ENCODE measurements at regions not wholly inside any gene's neighbourhood (a gene's known extent, or its start where the extent isn't known, plus 50 kb on each side); places are given as distances from the start of the nearest gene placed in this dataset.
"Not testable (repeated sequence)": the region's sequence is repeated elsewhere in the genome, so short reads cannot be mapped to it uniquely, and the experiment has no call there.

DNA sequence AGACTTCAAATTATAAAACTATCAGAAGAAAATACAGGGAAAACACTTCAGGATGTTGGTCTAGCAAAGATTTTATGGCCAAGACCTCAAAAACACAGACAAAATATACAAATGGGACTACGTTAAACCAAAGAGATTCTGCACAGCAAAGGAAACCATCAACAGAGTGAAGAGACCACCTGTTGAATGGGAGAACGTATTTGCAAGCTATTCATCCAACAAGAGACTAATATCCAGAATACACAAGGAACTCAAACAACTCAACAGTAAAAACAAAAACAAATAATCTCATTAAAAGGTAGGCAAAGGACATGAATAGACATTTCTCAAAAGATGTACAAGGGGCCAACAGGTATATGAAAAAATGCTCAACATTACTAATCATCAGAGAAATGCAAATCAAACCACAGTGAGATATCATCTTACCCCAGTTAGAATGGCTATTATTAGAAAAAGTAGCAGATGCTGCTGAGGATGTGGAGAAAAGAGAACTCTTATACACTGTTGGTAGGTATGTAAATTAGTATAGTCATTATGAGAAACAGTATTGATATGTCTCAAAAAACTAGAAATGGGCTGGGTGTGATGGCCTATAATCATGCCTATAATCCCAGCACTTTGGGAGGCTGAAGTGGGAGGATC lies 112.6 kb downstream of the LRIG2 start:
- no peak for DNase-seq (ENCODE audit: low spot score)

DNA sequence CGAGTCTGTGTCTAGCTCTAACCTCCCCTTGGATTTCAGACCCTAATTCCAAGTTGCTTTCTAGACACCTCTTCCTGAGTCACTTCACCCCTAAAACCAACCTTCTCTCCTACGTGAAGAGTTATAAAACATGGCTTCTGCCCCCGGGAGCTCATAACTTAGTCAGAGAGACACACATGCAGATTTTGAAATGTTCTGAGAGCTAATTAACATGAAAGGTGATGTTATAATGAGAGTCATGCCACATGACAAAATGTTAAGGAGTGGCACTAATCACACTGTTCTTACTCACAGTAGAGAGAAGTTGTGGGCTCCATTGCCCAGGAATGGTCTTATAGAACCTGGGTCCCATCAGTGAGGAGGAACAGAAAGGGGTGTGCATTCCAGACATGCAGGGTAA lies 117.1 kb downstream of the LRIG2 start:
- no peak for DNase-seq (ENCODE audit: low spot score)

GRCh38 chr1:113190930-113191329 lies 117.9 kb downstream of the LRIG2 start:
- no peak for DNase-seq (ENCODE audit: low spot score)

- peak; percentile 14 for DNase-seq (ENCODE audit: low spot score)
These were observed 118.6 kb downstream of the LRIG2 start for GRCh38 chr1:113191579-113192076.

GRCh38 chr1:113192242-113192641 lies 119.2 kb downstream of the LRIG2 start:
- DNase-seq (ENCODE audit: low spot score), result no peak

GRCh38 chr1:113192980-113193379 lies 120.0 kb downstream of the LRIG2 start:
- DNase-seq (ENCODE audit: low spot score), result no peak

DNA sequence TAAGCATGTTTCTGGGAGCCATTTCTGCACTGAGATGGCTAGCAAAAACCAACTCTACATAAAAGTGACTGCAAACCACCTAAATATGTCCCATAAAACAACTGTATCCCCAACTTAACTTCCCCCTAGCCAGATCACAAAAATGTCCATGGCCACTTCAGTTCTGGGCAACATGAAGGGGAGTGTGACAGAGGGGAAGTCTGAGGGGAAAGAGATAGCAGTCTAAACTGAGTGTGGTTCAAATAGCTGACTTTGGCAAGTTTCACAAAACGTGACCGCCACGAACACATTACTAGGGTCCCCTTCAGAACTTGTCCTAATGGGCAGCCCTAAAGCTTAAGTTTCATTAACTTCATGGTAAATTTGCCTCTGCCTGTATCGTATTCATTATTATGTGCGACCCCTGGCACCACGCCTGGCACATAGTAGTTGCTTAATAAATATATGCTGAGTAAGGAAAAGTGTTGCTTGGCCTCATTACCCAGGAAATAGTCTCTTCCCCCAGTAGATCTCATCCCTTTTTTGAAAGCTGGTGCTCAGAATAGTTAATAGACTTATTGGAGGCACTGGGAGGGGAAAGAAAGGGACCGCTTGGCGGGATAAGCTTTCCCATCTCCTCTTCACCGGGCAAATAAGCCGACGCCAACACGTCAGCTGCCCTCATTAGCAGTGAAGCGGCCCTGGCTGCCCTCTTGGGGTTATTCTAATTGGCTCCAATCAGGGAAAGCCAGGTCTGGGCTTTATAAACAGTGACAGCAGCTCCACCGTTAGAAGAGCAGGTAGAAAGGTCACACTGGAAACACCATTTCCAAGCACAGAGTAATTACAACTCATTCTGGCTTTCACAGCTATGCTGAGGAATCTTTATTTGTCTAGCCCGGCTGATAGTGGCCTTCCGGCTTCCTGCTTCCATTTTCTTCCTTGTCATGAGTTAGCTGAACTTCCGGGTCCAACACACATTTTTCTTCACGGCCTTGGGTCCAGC lies 122.1 kb downstream of the LRIG2 start:
- no peak for DNase-seq (ENCODE audit: low spot score)

GRCh38 chr1:113197719-113198330 lies 124.8 kb downstream of the LRIG2 start:
- DNase-seq (ENCODE audit: low spot score), result no peak

- no peak for DNase-seq (ENCODE audit: low spot score)
These were observed 125.8 kb downstream of the LRIG2 start for GRCh38 chr1:113198806-113199205.

DNA sequence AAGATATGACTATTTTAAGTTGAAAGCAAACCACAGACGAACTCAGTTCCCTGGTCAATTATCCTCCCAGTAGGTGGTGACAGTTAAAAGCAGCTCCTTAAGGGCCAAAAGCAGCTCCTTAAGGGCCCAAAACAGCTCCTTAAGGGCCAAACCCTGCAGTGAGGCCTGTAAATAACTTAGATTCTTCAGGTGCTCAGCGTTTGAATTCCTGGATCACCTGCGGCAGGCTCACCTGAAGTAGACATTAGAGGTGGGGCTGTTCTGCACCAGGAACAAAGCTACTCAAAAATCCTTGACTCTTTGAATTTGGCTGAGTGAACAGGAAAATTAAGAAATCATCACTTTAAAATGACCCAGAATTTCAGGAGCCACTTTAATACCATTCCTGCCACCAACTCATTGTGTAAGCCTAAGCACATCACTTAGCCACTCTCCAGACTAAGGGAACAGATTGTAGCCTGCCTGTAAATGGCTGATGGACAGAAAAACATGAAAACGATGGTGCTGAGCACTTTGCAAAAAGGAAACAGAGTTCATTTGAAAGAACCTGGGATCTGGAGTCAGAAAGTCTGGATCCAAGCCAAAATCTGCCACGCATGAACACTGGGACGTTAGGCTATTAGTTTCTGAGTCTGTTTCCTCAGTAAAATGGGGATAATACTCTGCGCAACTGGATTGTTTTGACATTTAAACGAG lies 126.9 kb downstream of the LRIG2 start:
- DNase-seq (ENCODE audit: low spot score), result no peak

- DNase-seq (ENCODE audit: low spot score), result no peak
These were observed 128.6 kb downstream of the LRIG2 start for GRCh38 chr1:113201560-113201959.

DNA sequence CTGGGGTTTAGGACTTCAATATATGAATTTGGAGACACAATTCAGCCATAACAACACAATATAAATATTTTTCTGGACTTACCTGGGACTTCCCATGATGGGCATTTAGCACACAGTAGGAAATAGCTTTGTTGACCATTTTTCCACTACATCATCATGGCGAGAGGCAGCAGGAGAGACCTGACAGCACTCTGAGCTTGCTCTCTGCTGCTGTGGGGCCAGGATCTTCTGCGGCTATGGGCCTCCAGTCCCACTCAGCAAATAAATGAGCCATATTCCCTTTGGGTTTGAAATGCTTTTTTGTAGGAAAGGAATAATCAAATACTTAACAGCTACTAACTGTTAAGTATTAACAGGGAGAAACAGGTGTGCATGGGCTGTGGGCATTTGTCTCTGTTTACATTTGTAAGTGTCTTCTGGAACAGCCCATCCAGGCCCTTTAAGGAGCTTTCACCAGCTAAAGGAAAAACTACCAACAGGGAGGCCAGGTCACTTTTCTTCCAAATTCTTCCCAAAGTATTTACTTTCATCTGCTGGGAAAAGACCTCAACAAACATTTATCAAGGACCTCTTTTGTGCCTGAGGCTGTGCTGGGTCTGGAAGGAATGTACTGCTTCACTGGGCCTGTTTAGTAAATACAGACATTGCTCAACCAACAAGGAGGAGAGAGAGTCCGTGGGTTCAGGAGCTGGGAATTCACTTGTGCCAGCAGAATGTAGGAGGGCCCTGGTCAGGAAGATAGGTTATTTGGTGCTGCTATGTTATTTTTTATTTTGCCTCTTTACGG lies 133.2 kb downstream of the LRIG2 start:
- DNase-seq (ENCODE audit: low spot score), result no peak

DNA sequence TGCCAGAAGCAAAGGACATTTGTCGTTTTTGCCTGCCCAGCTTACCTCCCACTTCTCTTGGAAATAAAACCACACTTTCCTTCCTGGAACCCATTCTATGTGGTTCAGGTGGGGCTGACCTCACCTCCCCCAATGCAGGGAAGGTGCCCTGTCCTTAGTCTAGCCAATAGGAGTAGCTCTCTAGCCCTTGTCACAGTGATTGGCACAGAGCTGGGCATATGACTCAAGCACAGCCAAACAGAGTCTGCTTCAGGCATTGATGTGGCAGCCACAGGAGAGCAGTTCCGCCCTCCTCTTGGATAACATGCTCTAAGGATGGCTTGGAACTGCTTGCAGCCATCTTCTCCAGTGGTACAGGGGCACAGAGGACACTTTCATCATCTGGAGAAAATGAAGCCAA lies 134.0 kb downstream of the LRIG2 start:
- DNase-seq (ENCODE audit: low spot score), result peak; percentile 16

GRCh38 chr1:113207457-113207856 lies 134.5 kb downstream of the LRIG2 start:
- no peak for DNase-seq (ENCODE audit: low spot score)

- not testable (repeated sequence) for DNase-seq (ENCODE audit: low spot score)
These were observed 135.4 kb downstream of the LRIG2 start for GRCh38 chr1:113208425-113208824.

DNA sequence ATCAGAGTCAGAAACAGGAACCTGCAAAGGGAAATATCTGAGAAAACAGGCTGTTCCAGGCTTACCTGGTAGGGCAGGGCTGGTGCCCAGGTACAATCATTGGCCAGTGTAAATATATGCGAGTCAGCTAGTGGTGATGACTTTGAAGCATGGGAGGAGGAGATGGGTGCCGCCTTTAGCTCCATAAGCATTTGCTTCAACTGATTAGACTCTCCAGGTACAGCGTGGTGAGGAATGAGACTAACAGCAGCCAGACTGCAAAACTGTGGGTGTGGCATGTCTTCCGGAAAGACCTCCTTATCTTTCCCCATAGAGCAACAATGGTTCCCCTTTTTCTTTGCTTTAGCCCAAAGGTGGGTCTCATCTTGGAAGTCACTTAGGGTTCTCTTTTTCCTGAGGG lies 137.2 kb downstream of the LRIG2 start:
- DNase-seq (ENCODE audit: low spot score), result no peak

GRCh38 chr1:113211467-113211866 lies 138.5 kb downstream of the LRIG2 start:
- DNase-seq (ENCODE audit: low spot score), result no peak

DNA sequence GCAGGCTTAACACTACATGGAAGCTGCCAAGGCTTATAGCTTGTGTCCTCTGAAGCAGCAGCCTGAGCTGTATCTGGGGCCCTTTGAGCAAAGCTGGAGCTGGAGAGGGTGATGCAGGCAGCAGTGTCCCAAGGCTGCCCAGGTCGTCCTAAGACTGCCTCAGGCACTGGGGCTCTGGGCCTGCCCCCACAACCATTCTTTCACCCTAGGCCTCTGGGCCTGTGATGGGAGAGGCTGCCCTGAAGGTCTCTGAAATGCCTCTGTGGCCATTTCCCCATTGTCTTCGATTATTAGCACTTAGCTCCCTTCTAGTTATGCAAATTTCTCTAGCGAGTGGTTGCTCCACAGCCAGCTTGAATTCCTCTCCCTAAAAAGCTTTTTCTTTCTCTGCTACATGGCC lies 142.0 kb downstream of the LRIG2 start:
- no peak for DNase-seq (ENCODE audit: low spot score)

DNA sequence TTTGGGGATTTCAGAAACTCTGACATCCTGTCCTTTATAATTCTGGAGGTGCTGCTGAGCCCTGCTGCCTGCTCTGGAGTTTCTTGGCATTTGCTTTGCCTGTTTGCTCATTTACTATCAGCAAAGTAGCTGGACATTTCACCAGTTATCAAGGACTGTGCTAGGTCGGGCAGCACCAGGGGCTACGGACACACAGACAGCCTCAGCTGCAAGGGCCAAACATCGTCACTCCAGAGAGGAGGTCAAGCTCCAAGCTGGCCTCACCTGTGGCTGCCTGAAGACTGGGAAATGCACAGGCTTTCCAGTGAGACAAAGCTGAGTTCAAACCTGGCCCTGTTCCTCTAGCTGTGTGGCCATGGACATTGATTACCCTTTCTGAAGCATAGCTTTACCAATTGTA lies 143.7 kb downstream of the LRIG2 start:
- DNase-seq (ENCODE audit: low spot score), result no peak

GRCh38 chr1:113217447-113218208 lies 144.6 kb downstream of the LRIG2 start:
- DNase-seq (ENCODE audit: low spot score), result no peak
